Ishikawa (cell line): ENCODE measurements at regions not wholly inside any gene's neighbourhood (a gene's known extent, or its start where the extent isn't known, plus 50 kb on each side); places are given as distances from the start of the nearest gene placed in this dataset.

Source experiments
- CEBPB ChIP-seq: IDR thresholded peaks from 2 replicates; pipeline ENCODE4 v1.6.1; 2012
- CREB1 ChIP-seq: IDR thresholded peaks from 2 replicates; pipeline ENCODE4 v1.6.1; 2012; ENCODE audit warnings: low read depth
- EGR1 ChIP-seq: IDR thresholded peaks from 2 replicates; pipeline ENCODE4 v1.6.1; 2012
- EP300 ChIP-seq: IDR thresholded peaks from 2 replicates; pipeline ENCODE4 v1.6.1; 2012; ENCODE audit warnings: borderline replicate concordance
- FOXM1 ChIP-seq: IDR thresholded peaks from 2 replicates; pipeline ENCODE4 v1.6.1; 2012; ENCODE audit warnings: low read depth, borderline replicate concordance
- NFIC ChIP-seq: IDR thresholded peaks from 2 replicates; pipeline ENCODE4 v1.6.1; 2012
- RAD21 ChIP-seq: IDR thresholded peaks from 2 replicates; pipeline ENCODE4 v1.6.1; 2012; ENCODE audit warnings: low read depth
- TAF1 ChIP-seq: IDR thresholded peaks from 2 replicates; pipeline ENCODE4 v1.6.1; 2012; ENCODE audit warnings: low read depth, mild to moderate bottlenecking
- TCF12 ChIP-seq: IDR thresholded peaks from 2 replicates; pipeline ENCODE4 v1.6.1; 2012; ENCODE audit warnings: low read depth
- TEAD4 ChIP-seq: IDR thresholded peaks from 2 replicates; pipeline ENCODE4 v1.6.1; 2012
- YY1 ChIP-seq: IDR thresholded peaks from 2 replicates; pipeline ENCODE4 v1.6.1; 2012; ENCODE audit warnings: low read depth
- ZBTB7A ChIP-seq: IDR thresholded peaks from 2 replicates; pipeline ENCODE4 v1.6.1; 2012; ENCODE audit warnings: low read depth
- TF ChIP-seq, protein P1 (sequence below): IDR thresholded peaks from 2 replicates; pipeline ENCODE4 v1.6.1; 2012; ENCODE audit warnings: low read depth, mild to moderate bottlenecking
- TF ChIP-seq, protein P2 (sequence below): IDR thresholded peaks from 2 replicates; pipeline ENCODE4 v1.6.1; 2012
- TF ChIP-seq, protein P3 (sequence below): IDR thresholded peaks from 2 replicates; pipeline ENCODE4 v1.6.1; 2012

DNA sequence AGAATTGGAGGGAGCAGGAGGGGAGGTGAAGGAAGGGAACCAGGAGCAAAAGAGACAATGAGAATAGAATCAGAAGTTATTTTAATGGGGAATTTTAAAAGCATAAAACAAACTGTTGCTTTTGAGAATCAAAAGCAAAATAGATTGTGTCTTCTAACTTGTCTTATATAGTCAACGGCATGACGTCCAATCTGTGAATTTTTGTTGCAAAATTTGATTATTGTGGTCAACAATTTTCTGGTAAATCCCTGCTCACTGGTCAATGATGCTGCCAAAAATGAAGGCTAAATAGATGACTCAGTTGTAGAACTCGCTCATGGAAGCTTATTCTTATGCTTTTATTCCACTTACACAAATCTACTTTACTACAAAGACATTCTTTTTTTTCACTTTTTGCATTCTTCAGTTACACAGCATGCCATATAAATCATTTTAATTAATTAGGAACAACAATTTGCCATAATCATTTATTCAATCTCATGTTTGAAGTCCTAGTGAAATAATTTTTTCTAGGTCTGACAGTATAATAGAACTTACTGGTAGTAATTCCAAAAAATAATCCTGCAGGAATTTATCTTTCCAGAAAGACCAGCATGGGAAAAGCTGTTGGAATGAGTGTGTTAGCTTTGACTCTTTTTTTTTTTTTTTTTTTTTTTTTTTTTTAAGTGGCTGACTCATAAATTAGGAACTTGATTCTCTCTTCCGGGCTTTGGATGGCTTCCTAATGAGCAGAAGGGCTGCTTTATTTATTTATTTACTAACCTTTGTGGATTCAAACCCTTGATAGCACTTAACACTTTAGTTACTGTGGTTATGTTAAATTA, 256.9 kb downstream of the SPRY2 start:
- peak; percentile 52; the same call in 1 of the 2 replicates for TF ChIP-seq FOXM1
- peak; percentile 49; the same call in 1 of the 2 replicates for TF ChIP-seq TEAD4
- TF ChIP-seq TCF12: peak; percentile 27; the same call in 1 of the 2 replicates
- 0 out of 2 replicates have a peak, but pooled peaks have one; percentile 34 for TF ChIP-seq EP300
- TF ChIP-seq NFIC: no peak
- TF ChIP-seq, protein P1, sequence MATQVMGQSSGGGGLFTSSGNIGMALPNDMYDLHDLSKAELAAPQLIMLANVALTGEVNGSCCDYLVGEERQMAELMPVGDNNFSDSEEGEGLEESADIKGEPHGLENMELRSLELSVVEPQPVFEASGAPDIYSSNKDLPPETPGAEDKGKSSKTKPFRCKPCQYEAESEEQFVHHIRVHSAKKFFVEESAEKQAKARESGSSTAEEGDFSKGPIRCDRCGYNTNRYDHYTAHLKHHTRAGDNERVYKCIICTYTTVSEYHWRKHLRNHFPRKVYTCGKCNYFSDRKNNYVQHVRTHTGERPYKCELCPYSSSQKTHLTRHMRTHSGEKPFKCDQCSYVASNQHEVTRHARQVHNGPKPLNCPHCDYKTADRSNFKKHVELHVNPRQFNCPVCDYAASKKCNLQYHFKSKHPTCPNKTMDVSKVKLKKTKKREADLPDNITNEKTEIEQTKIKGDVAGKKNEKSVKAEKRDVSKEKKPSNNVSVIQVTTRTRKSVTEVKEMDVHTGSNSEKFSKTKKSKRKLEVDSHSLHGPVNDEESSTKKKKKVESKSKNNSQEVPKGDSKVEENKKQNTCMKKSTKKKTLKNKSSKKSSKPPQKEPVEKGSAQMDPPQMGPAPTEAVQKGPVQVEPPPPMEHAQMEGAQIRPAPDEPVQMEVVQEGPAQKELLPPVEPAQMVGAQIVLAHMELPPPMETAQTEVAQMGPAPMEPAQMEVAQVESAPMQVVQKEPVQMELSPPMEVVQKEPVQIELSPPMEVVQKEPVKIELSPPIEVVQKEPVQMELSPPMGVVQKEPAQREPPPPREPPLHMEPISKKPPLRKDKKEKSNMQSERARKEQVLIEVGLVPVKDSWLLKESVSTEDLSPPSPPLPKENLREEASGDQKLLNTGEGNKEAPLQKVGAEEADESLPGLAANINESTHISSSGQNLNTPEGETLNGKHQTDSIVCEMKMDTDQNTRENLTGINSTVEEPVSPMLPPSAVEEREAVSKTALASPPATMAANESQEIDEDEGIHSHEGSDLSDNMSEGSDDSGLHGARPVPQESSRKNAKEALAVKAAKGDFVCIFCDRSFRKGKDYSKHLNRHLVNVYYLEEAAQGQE: no peak

DNA sequence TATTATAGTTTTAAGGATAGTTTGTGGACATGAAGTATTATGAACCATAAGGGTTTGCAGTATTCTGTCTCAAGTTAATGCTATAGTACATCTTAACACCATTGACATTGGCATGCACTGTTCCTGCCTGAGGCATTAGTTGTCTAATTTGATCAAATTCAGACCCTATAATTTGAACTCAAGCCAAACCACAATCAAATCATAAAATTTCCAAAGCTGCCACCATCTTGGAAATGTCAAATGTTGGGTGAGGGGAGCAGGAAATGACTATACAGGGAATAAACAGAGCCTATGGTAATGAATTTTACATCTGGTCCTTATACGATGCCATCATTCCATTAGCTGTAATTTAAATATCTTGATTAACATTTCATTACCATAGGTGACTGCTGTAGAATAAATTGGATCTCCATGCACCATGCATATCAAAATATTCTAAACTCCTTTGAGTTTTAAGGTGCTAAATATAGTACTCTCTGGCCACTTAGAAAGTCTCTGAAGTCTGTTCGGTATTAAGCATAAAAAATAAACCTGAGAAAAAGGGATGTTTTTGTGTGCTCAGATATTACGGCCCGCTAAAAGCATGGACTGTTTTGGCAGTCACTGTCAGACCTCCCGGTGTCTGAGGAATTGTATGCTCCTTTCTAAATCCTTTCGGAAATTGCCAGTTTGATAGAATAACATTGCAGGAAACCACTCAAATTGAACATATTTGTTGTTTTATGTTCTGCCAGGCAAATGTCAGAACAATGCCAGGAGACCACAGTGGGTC, 257.7 kb downstream of the SPRY2 start:
- TF ChIP-seq, protein P2, sequence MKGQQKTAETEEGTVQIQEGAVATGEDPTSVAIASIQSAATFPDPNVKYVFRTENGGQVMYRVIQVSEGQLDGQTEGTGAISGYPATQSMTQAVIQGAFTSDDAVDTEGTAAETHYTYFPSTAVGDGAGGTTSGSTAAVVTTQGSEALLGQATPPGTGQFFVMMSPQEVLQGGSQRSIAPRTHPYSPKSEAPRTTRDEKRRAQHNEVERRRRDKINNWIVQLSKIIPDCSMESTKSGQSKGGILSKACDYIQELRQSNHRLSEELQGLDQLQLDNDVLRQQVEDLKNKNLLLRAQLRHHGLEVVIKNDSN: 0 out of 2 replicates have a peak, but pooled peaks have one; percentile 13
- TF ChIP-seq RAD21: no peak
- no peak; the same call in 1 of the 2 replicates for TF ChIP-seq FOXM1
- TF ChIP-seq, protein P1: no peak
- peak; percentile 86 for TF ChIP-seq TEAD4
- no peak for TF ChIP-seq YY1
- TF ChIP-seq NFIC: peak; percentile 86
- 0 out of 2 replicates have a peak, but pooled peaks have one; percentile 31 for TF ChIP-seq CEBPB
- no peak for TF ChIP-seq ZBTB7A
- no peak for TF ChIP-seq EGR1
- TF ChIP-seq, protein P3, sequence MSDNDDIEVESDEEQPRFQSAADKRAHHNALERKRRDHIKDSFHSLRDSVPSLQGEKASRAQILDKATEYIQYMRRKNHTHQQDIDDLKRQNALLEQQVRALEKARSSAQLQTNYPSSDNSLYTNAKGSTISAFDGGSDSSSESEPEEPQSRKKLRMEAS: peak; percentile 40; the same call in 1 of the 2 replicates
- TF ChIP-seq EP300: peak; percentile 88
- peak; percentile 80 for TF ChIP-seq TCF12

- TF ChIP-seq NFIC (no peak), EP300 (no peak), YY1 (no peak), ZBTB7A (no peak), CREB1 (no peak), TEAD4 (no peak), EGR1 (no peak), RAD21 (no peak), TAF1 (no peak), TCF12 (no peak), CEBPB (no peak), FOXM1 (no peak)
- TF ChIP-seq, protein P1: no peak
- TF ChIP-seq, protein P3: no peak
- TF ChIP-seq, protein P2: no peak
Measured at GRCh38 chr13:80082396-80083080, 258.4 kb downstream of the SPRY2 start.
